Thoracic aorta (tissue), 2 donors: ENCODE measurements at regions not wholly inside any gene's neighbourhood (a gene's known extent, or its start where the extent isn't known, plus 50 kb on each side); places are given as distances from the start of the nearest gene placed in this dataset.
"Not testable (repeated sequence)": the region's sequence is repeated elsewhere in the genome, so short reads cannot be mapped to it uniquely, and the experiment has no call there.

Source experiments
- ATAC-seq: fragments of 150-250 bp; one replicate; pipeline ENCODE4 v1.8.0; 2017; ENCODE audit warnings: low read depth; ENCODE audit not compliant: insufficient number of reproducible peaks, low FRiP score
- DNase-seq: peaks from one replicate; pipeline ENCODE4 v3.0.0-alpha.2; 2020; ENCODE audit warnings: low spot score
- H3K27ac ChIP-seq, 2 donors: fragments of 200-600 bp; sonication (generic); 1 replicate in 1 of 2; 2 replicates in 1 of 2; pipeline ENCODE4 v1.5.1; 2016; ENCODE audit warnings: mild to moderate bottlenecking in 2 of 2, moderate library complexity in 2 of 2
- H3K27me3 ChIP-seq: fragments of 200-600 bp; sonication (generic); replicated peaks from 2 replicates; pipeline ENCODE4 v1.6.0; 2016; ENCODE audit warnings: mild to moderate bottlenecking; ENCODE audit not compliant: insufficient read depth
- H3K36me3 ChIP-seq: fragments of 200-600 bp; sonication (generic); one replicate; pipeline ENCODE4 v1.5.1; 2016
- H3K4me1 ChIP-seq, 2 donors: fragments of 200-600 bp; sonication (generic); 1 replicate in 1 of 2; 2 replicates in 1 of 2; pipeline versions ENCODE4 v1.5.1 to v1.6.0; 2016; ENCODE audit warnings: low read depth in 2 of 2, mild to moderate bottlenecking in 1 of 2; ENCODE audit not compliant: control insufficient read depth in 1 of 2
- H3K4me3 ChIP-seq: fragments of 200-600 bp; sonication (generic); 2 replicates; pipeline ENCODE4 v1.5.1; 2016; ENCODE audit warnings: mild to moderate bottlenecking
- H3K9me3 ChIP-seq: fragments of 200-600 bp; sonication (generic); 2 replicates; pipeline ENCODE4 v1.5.1; 2016
- CTCF ChIP-seq: fragments of 200-600 bp; sonication (generic); IDR thresholded peaks from one replicate; pipeline ENCODE4 v1.5.1; 2019; ENCODE audit warnings: antibody characterized with exemption

DNA sequence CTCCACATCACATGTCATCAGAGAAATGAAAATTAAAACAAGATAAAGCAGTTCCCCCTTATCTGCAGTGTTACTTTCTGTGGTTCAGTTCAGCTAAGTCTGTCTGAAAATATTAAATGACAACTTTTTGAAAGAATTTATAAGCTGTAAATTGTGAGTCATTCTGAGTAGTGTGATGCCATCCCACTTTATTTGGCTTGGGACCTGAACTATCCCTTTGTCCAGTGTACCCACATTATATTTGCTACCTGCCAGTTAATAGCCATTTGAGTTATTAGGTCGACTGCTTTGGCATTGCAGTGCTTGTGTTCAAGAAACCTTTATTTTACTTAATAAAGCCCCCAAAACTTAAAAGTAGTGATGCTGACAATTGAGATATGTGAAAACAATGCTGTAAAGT, 804.2 kb downstream of the ANKRD7 start:
- Histone ChIP-seq H3K4me1 (no peaks in the 10 kb centered on the region), H3K36me3 (no peaks in the 10 kb centered on the region), H3K9me3 (no peaks in the 10 kb centered on the region), H3K4me3 (no peak overlapping the region), H3K27ac (no peak overlapping the region), H3K27me3 (no peaks in the 10 kb centered on the region)
- ATAC-seq, result no peak
- DNase-seq, result no peak
- no peak for TF ChIP-seq CTCF

- not testable (repeated sequence) for H3K9me3 ChIP-seq, H3K4me1 ChIP-seq, H3K36me3 ChIP-seq, DNase-seq, H3K27me3 ChIP-seq, ATAC-seq, H3K4me3 ChIP-seq, H3K27ac ChIP-seq
Measured at GRCh38 chr7:119032136-119032535, 807.6 kb downstream of the ANKRD7 start.

- H3K4me1 ChIP-seq, result no peaks in the 10 kb centered on the region
- TF ChIP-seq CTCF, result no peak
- DNase-seq (no peak), ATAC-seq (no peak)
- no peak overlapping the region for H3K27ac ChIP-seq
- H3K4me3 ChIP-seq, result no peak overlapping the region
- no peaks in the 10 kb centered on the region for H3K9me3 ChIP-seq
- no peaks in the 10 kb centered on the region for H3K36me3 ChIP-seq
- no peaks in the 10 kb centered on the region for H3K27me3 ChIP-seq
Measured at GRCh38 chr7:119033641-119034040, 809.1 kb downstream of the ANKRD7 start.

DNA sequence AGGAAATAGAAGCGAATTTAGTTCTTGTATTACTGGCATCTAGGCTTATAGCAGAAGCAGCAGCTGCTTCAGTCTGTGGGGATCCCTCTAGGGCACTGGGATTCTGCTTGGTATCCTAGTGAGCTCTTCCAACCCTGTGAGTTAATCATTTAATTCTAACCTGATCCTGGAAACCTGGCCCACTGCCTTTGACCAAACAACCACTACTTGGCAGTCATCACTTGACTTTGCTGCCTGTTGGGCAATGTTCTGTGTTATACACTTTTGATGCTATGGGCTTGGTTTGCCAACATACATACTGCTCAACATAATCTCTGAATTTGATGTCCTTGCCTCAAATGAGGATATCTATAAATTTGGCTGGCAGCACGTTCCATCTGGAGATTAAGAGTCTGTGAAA, 813.4 kb downstream of the ANKRD7 start:
- no peak for TF ChIP-seq CTCF
- no peak for DNase-seq
- Histone ChIP-seq H3K4me3 (no peak overlapping the region), H3K36me3 (no peaks in the 10 kb centered on the region), H3K27ac (no peak overlapping the region), H3K9me3 (no peaks in the 10 kb centered on the region), H3K4me1 (no peaks in the 10 kb centered on the region), H3K27me3 (no peaks in the 10 kb centered on the region)
- no peak for ATAC-seq

DNA sequence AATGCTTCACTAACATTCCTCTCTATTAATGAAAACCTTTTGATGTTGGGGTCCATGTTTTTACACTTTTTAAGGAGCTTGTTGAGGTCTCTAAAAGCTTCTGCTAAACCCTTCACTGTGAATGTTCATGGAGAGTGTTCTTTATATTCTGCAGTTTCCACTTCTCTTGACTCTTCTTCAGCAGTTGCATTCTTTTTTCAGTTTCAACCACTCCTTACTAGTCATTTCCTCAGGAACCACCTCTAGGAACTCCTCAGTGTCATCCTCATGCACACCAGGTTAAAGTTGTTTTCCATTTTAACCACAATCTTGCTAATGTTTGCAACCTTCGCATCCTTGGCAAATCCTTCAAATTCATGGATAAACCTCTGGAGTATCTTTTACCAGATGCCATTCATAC, 821.6 kb downstream of the ANKRD7 start:
- no peak for TF ChIP-seq CTCF
- no peaks in the 10 kb centered on the region for H3K36me3 ChIP-seq
- peaks cover 9 to 15% of the 10 kb centered on the region in 2 donors for H3K4me1 ChIP-seq
- H3K4me3 ChIP-seq, result no peak overlapping the region
- no peaks in the 10 kb centered on the region for H3K27me3 ChIP-seq
- no peak overlapping the region for H3K27ac ChIP-seq
- no peak for DNase-seq
- H3K9me3 ChIP-seq, result no peaks in the 10 kb centered on the region
- ATAC-seq, result no peak

DNA sequence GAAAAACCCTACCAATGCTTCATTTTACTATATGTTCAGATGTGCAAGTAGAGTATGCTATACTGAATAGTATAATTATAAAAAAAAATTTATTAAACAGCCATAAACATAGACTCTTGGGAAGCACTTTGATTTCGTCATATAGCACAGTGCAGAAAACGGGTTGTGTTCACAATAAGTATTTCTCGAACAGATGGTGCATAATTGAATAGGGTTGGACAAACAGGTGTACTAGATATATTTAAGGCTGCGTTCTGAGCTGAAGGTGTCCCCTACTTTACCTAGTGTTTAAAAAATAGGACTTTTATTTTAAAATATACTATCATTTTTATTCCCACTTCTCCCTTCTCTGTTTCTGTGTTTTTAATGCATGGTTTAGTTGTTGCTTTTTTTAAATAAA, 841.5 kb downstream of the ANKRD7 start:
- TF ChIP-seq CTCF, result no peak
- Histone ChIP-seq H3K4me3 (no peak overlapping the region), H3K27me3 (no peaks in the 10 kb centered on the region), H3K9me3 (no peaks in the 10 kb centered on the region), H3K4me1 (no peaks in the 10 kb centered on the region), H3K27ac (no peak overlapping the region), H3K36me3 (no peaks in the 10 kb centered on the region)
- DNase-seq, result no peak
- no peak for ATAC-seq
